GM13977 (cell line): ENCODE measurements at regions not wholly inside any gene's neighbourhood (a gene's known extent, or its start where the extent isn't known, plus 50 kb on each side); places are given as distances from the start of the nearest gene placed in this dataset.

Experiments
- DNase-seq: peaks from one replicate; pipeline ENCODE4 v3.0.0; 2012; ENCODE audit warnings: low spot score
- in situ Hi-C: fragments of 300-500 bp; cut with MboI; formaldehyde crosslinking; loops from one replicate; pipeline ENCODE4 v1.12.0; 2022; ENCODE audit warnings: low sequenced_read_pairs, low pct_unique_long_range_greater_than_20kb, mixed read lengths, inconsistent platforms; ENCODE audit not compliant: unreplicated experiment
- TF ChIP-seq, protein P1 (sequence below): IDR thresholded peaks from 2 replicates; pipeline ENCODE4 v1.5.1; 2012; ENCODE audit warnings: mild to moderate bottlenecking, control low read depth; ENCODE audit not compliant: insufficient read depth; ENCODE audit errors: extremely low read depth, missing control alignments

DNA sequence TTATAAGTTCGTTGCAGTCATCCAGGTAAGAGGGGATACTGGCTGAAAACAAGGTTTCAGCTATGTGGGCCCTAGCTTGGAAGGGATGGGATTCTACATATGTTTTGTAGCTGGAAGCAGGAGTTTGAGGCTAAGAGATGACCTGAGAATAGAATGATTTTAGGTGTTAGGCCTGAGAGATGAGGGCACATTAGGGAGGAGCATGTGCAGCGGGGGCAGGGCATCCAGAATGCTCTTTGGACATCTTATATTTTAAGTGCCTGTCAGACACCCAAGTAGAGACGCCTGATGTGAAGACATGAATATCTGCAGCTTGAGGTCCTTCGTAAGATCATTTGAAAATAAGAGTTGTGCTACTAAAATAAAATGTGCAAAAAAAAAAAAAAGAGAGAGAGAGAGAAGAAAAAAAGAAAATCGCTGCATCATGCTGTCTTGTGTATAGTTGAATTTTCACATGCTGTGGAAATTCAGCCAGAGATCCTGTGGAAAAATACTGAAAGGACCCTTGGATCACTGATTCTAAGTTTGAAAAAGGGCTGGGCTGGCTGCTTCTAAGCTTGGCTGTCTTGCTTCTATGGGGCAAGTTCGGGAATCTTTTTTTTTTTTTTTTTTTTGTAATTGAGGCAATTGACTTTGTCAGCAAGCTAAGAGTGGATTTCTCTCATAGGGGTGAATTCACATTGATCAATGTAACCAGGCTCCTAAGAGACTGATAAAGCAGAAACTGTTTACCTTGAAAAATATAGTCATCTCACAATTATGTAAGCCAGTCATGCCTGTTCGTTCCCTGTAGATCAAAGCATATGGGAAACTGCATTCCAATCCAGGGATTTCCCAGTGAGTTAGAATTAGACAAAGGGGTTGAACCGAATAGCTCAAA lies 341.0 kb upstream of the GATB start:
- TF ChIP-seq, protein P1, sequence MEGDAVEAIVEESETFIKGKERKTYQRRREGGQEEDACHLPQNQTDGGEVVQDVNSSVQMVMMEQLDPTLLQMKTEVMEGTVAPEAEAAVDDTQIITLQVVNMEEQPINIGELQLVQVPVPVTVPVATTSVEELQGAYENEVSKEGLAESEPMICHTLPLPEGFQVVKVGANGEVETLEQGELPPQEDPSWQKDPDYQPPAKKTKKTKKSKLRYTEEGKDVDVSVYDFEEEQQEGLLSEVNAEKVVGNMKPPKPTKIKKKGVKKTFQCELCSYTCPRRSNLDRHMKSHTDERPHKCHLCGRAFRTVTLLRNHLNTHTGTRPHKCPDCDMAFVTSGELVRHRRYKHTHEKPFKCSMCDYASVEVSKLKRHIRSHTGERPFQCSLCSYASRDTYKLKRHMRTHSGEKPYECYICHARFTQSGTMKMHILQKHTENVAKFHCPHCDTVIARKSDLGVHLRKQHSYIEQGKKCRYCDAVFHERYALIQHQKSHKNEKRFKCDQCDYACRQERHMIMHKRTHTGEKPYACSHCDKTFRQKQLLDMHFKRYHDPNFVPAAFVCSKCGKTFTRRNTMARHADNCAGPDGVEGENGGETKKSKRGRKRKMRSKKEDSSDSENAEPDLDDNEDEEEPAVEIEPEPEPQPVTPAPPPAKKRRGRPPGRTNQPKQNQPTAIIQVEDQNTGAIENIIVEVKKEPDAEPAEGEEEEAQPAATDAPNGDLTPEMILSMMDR = no peak
- in situ Hi-C loops = no loop called here
- no peak for DNase-seq

DNA sequence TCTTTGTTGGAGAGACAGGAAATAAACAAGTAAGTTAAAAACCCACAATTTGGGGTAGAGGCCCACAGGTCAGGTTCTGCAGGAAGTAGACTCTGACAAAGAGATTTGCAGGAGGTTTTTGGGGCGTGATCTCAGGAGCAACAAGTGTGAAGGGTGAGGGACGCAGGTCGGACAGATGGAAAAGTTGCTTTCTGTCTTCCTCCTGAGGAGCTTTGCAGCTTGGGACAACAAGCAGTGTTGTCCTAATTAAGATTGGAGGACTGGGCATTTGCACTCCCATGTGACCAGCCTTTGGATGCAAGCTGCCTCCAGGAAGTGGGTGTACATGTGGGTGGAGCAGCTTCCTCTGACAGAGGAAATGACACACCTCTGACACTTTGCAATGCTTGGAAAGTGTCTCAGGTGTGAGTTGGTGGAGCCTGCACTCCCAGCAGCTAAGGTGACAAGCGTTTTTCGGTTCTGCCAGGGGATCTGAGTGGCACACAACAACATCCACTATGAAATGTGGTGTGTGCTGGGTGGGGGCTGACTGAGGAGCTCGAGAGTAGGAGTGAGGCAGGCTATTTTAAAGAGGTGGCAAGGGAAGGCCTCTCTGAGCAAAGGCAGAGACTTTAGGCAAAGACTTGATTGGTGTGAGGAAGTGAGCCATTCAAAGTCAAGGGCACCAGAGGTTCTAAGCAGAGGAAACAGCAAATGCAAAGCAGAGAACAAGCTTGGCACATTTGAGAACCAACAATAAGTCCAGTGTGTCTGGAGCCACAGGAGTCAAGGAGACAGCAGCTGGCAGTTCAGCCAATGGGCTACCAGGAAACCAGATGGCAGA lies 339.8 kb upstream of the GATB start:
- in situ Hi-C loops = no loop called here
- no peak for DNase-seq
- TF ChIP-seq, protein P1 = no peak

DNA sequence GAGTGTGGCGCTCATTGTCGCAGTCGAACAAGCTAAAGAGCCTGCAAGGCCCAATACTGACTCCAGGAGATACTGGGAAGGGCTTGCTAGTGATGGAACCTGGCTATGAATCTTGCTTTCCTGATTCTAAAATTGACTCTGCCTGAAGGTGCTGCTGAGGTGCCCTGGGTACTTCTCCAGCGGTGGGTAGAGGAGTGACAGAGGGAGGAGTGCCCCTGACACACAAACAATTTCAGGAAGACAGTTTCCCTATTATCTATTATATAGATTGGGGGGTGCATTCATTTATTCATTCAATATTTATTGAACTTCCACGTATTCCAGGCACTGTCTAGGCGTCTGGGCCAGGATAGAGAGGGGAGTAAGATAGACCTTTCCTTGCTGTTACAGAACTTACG lies 339.2 kb upstream of the GATB start:
- TF ChIP-seq, protein P1 = no peak
- in situ Hi-C loops = no loop called here
- no peak for DNase-seq

DNA sequence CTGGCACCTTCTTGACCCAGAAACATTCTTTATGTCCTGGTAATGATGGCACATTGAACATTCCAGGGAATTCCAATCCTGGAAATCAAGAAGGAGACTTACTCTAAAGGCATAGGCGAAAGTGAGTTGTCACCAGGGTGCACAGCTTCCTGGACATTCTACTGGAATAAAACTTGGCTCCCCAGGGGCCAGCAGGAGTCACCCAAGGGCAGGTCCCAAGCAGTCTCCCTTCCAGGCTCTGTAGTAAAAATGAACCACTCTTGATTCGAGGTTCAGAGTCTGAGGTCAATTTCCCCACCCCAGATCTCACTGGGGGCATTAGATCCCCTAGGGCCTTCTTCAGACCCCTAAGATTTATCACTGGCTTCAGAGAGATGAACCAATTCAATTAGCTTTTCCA lies 338.7 kb upstream of the GATB start:
- TF ChIP-seq, protein P1 = no peak
- DNase-seq = no peak
- in situ Hi-C loops = no loop called here

DNA sequence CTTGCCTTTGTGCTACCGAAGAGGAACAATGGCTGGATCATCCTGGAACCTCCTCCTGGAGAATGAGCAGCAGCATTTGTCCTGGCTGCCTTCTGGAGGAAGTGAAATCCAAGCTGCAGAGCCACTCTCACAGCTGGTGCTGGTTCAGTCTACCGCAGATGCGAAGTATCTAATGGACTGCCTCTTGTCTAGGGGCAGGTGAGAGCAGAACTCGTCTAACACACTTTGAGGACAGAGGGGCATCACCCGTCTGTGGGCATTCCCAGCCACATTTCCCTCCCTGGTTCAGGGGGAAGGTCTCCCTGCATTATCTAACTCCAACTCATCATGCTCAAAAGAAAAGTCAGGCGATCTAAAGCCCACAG lies 338.2 kb upstream of the GATB start:
- DNase-seq = no peak
- TF ChIP-seq, protein P1 = no peak
- in situ Hi-C loops = no loop called here

DNA sequence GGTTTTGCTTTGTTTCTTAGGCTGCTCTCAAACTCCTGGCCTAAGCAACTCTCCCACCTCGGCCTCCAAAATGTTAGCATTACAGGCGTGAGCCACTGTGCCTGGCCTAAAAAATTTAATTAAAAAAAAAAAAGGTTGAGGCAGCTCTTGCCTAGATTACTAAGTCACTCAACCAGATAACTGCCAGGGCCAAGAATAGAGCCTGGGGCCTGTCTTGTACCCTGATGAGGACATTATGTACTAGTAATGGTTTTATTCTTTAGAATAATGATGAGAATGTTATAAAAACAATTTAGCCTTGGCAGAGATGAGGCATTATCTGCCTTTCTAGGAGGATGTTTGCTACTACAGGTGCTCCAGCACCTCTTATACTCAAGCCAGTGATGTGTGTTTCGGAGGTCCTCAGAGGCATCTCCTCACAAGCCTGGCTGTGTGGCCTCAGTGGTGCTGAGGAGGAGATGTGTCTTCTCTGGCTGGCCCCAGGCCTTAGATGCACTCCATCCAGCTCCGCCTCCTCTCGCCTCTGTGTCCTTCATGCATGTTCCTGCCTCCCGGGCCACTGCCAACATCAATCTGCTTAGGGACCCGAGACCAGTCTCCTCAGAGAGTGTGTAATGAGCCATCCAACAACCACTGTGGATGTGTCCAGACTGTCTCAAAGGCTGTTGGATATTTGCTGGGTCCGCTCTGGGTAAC lies 337.7 kb upstream of the GATB start:
- no peak for DNase-seq
- in situ Hi-C loops = no loop called here
- TF ChIP-seq, protein P1 = no peak
